SHP77 (cell line): ENCODE measurements at regions not wholly inside any gene's neighbourhood (a gene's known extent, or its start where the extent isn't known, plus 50 kb on each side); places are given as distances from the start of the nearest gene placed in this dataset.

Source experiments
- DNase-seq, 2 experiments: peaks; one replicate each; lab custom pipeline; 2025; lab: John Stamatoyannopoulos, UW

DNA sequence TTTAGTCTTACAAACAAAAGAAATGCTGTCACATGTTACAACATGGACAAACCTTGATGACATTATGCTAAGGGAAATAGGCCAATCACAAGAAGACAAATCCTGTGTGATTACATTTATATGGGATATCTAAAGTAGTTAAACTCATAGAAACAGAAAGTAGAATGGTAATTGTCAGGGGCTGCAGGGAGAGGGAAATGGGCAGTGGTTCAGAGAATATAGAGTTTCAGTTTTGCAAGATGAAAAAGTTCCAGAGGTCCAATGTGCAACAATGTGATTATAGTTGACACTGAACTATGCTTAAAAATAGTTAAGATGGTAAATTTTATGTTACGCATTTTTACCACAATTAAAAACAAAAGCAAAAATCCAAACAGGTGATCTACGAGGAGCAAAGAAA is 265.5 kb downstream of the NDUFS4 start:
- DNase-seq, result no peak

DNA sequence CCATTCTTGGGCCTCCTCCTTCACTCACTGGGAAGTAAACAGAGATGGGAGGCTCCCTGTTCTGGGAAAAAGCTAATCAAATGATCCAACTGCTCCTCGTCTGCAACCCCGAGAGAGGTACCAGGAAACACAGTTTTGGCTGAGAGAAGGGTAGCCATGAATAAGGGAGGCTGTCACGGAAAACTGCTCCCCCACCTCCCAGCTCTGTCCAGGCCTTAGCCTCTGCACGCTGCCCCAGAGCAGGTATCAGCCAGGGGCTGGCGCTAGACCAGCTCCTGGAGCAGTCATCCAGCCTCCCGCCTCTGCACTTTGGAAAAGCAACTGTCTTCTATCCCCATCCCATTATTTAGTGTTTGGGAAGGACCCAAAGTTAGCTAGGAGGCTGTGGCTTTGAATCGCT is 266.1 kb downstream of the NDUFS4 start:
- no peak for DNase-seq

DNA sequence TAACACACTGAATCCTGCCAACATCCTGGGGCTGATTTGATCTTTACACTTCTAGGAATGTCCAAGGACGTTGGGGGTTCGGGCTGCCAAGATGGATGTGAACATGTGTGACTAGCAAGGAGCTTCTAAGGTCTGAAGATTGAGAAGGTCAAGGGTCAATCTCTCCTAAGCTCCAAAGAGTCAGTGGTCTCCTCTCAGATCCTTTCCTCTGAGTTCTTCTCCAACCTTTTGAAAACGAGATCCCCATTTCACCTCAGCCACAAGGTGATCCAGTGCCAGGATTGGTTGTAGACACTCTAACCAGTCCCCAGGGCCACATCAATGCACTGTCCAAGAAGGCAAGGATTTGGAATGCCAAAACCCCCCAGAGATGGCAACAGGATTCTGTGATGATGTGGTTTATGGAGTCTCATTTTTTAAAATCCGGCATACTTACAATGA is 266.8 kb downstream of the NDUFS4 start:
- DNase-seq, result no peak

DNA sequence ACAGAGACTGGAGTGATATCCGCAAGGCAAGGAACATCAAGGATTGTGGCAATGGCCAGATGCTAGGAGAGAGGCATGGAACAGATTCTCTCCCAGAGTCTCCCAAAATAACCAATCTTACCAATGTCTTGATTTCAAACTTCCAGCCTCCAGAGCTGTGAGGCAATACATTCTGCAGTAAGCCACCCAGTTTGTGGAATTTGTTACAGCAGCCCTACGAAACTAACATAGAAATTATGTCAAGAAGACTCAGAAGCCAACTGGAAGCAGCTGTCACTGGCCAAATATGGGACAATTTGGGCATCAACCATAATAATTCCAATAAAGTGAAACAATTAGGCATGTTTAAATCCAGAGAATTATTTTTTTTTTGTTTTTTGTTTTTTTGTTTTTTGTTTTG is 271.1 kb downstream of the NDUFS4 start:
- no peak for DNase-seq
